ENCODE measurements at regions not wholly inside any gene's neighbourhood (a gene's known extent, or its start where the extent isn't known, plus 50 kb on each side); places are given as distances from the start of the nearest gene placed in this dataset.

DNA sequence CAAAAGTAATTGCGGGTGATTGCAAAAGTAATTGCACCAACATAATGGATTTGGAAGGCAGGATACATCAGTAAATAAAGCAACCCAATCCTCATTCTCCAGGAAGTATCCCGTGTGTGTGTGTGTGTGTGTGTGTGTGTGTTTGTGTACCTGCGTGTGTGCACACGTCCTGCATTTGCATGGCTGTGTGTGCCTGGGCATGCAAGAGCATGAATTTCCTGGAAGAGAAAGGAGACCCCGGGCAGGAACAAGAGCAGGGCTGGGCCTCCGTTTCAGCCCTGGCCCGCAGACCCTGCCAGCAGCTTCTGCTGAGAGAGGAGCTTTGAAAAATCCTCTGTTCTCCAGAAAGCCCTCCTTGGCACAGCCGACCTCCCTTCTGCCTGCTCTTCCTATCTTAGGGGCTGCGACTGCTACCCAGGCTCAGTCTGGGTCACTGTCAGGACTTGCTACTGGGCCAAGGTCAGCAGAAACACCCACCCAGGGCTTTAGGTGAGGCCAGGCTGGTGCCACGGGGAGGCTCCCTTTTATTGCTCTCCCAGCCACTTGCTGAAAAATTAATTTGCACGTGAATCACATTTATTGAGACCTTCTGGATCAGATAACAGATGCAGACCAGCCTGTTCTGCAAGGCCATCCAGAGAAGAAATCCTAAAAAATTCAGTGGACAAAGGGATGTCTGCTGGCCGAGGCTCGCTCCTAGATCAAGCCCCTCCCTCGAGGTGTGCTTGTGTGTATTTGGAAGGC, 258.3 kb downstream of the ZNF536 start (continued):
- TF ChIP-seq, protein P1, sequence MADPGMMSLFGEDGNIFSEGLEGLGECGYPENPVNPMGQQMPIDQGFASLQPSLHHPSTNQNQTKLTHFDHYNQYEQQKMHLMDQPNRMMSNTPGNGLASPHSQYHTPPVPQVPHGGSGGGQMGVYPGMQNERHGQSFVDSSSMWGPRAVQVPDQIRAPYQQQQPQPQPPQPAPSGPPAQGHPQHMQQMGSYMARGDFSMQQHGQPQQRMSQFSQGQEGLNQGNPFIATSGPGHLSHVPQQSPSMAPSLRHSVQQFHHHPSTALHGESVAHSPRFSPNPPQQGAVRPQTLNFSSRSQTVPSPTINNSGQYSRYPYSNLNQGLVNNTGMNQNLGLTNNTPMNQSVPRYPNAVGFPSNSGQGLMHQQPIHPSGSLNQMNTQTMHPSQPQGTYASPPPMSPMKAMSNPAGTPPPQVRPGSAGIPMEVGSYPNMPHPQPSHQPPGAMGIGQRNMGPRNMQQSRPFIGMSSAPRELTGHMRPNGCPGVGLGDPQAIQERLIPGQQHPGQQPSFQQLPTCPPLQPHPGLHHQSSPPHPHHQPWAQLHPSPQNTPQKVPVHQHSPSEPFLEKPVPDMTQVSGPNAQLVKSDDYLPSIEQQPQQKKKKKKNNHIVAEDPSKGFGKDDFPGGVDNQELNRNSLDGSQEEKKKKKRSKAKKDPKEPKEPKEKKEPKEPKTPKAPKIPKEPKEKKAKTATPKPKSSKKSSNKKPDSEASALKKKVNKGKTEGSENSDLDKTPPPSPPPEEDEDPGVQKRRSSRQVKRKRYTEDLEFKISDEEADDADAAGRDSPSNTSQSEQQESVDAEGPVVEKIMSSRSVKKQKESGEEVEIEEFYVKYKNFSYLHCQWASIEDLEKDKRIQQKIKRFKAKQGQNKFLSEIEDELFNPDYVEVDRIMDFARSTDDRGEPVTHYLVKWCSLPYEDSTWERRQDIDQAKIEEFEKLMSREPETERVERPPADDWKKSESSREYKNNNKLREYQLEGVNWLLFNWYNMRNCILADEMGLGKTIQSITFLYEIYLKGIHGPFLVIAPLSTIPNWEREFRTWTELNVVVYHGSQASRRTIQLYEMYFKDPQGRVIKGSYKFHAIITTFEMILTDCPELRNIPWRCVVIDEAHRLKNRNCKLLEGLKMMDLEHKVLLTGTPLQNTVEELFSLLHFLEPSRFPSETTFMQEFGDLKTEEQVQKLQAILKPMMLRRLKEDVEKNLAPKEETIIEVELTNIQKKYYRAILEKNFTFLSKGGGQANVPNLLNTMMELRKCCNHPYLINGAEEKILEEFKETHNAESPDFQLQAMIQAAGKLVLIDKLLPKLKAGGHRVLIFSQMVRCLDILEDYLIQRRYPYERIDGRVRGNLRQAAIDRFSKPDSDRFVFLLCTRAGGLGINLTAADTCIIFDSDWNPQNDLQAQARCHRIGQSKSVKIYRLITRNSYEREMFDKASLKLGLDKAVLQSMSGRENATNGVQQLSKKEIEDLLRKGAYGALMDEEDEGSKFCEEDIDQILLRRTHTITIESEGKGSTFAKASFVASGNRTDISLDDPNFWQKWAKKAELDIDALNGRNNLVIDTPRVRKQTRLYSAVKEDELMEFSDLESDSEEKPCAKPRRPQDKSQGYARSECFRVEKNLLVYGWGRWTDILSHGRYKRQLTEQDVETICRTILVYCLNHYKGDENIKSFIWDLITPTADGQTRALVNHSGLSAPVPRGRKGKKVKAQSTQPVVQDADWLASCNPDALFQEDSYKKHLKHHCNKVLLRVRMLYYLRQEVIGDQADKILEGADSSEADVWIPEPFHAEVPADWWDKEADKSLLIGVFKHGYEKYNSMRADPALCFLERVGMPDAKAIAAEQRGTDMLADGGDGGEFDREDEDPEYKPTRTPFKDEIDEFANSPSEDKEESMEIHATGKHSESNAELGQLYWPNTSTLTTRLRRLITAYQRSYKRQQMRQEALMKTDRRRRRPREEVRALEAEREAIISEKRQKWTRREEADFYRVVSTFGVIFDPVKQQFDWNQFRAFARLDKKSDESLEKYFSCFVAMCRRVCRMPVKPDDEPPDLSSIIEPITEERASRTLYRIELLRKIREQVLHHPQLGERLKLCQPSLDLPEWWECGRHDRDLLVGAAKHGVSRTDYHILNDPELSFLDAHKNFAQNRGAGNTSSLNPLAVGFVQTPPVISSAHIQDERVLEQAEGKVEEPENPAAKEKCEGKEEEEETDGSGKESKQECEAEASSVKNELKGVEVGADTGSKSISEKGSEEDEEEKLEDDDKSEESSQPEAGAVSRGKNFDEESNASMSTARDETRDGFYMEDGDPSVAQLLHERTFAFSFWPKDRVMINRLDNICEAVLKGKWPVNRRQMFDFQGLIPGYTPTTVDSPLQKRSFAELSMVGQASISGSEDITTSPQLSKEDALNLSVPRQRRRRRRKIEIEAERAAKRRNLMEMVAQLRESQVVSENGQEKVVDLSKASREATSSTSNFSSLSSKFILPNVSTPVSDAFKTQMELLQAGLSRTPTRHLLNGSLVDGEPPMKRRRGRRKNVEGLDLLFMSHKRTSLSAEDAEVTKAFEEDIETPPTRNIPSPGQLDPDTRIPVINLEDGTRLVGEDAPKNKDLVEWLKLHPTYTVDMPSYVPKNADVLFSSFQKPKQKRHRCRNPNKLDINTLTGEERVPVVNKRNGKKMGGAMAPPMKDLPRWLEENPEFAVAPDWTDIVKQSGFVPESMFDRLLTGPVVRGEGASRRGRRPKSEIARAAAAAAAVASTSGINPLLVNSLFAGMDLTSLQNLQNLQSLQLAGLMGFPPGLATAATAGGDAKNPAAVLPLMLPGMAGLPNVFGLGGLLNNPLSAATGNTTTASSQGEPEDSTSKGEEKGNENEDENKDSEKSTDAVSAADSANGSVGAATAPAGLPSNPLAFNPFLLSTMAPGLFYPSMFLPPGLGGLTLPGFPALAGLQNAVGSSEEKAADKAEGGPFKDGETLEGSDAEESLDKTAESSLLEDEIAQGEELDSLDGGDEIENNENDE (IDR thresholded peaks at IDR 0.05; ENCODE audit: insufficient replicate concordance, low read length) = no peak
- TF ChIP-seq CHD1 (IDR thresholded peaks at IDR 0.05; ENCODE audit: low read depth, low read length) = no peak
- TF ChIP-seq ZNF274 (IDR thresholded peaks at IDR 0.05; ENCODE audit: borderline replicate concordance, extremely low read depth, low read length) = no peak
- TF ChIP-seq BACH1 (IDR thresholded peaks at IDR 0.05; ENCODE audit: low read length) = no peak
- no peak for TF ChIP-seq KDM1A (IDR thresholded peaks at IDR 0.05; ENCODE audit: borderline replicate concordance, low read length)
- no peak for TF ChIP-seq KDM4A (IDR thresholded peaks at IDR 0.05; ENCODE audit: low read depth, low read length, severe bottlenecking)
